ENCODE measurements at regions not wholly inside any gene's neighbourhood (a gene's known extent, or its start where the extent isn't known, plus 50 kb on each side); places are given as distances from the start of the nearest gene placed in this dataset.
"Not testable (repeated sequence)": the region's sequence is repeated elsewhere in the genome, so short reads cannot be mapped to it uniquely, and the experiment has no call there.

DNA sequence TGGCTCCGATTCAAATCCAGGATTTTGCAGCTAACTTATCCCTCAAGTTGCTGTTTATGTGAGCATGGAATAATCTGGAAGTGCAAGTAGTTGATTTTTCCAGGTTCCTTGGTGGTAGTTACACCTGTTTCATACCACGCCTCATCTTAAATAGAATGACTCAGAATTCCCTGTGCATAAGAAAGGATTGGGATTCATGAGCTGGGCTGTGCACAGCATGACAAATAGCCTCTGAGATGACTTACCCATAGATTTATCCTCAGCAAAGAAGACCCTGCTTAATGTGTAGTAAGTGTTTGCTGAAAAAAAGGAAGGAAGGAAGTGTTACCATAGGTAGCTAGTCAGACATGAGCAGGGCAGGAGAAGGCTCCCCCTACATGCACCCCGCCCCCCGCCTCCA lies 777.7 kb upstream of the ADGRL3 start:
- Mint-ChIP-seq H3K9me3 (ENCODE audit: low read depth) (peaks cover 9% of the 10 kb centered on the region), H3K4me1 (ENCODE audit: low read depth) (no peaks in the 10 kb centered on the region), H3K27me3 (no peaks in the 10 kb centered on the region), H3K4me3 (no peak overlapping the region), H3K36me3 (peaks cover 4% of the 10 kb centered on the region), H3K27ac (no peak overlapping the region)

- not testable (repeated sequence) for H3K27me3 Mint-ChIP-seq; H3K27ac Mint-ChIP-seq; H3K9me3 Mint-ChIP-seq (ENCODE audit: low read depth); H3K36me3 Mint-ChIP-seq; H3K4me1 Mint-ChIP-seq (ENCODE audit: low read depth); H3K4me3 Mint-ChIP-seq
Measured at GRCh38 chr4:60423573-60424184, 776.4 kb upstream of the ADGRL3 start.

GRCh38 chr4:60432911-60433310 lies 767.2 kb upstream of the ADGRL3 start:
- no peak overlapping the region for H3K27ac Mint-ChIP-seq
- H3K4me3 Mint-ChIP-seq = no peak overlapping the region
- no peaks in the 10 kb centered on the region for H3K27me3 Mint-ChIP-seq

GRCh38 chr4:60443068-60443467 lies 757.1 kb upstream of the ADGRL3 start:
- no peaks in the 10 kb centered on the region for H3K36me3 Mint-ChIP-seq
- H3K4me3 Mint-ChIP-seq = no peak overlapping the region
- H3K4me1 Mint-ChIP-seq (ENCODE audit: low read depth) = no peaks in the 10 kb centered on the region
- no peak overlapping the region for H3K27ac Mint-ChIP-seq
- no peaks in the 10 kb centered on the region for H3K27me3 Mint-ChIP-seq
- peaks cover 32% of the 10 kb centered on the region for H3K9me3 Mint-ChIP-seq (ENCODE audit: low read depth)

More at GRCh38 chr4:60432911-60433310, 767.2 kb upstream of the ADGRL3 start:
- Mint-ChIP-seq H3K4me1 (ENCODE audit: low read depth) (no peaks in the 10 kb centered on the region), H3K9me3 (ENCODE audit: low read depth) (peaks cover 14% of the 10 kb centered on the region), H3K36me3 (no peaks in the 10 kb centered on the region)

DNA sequence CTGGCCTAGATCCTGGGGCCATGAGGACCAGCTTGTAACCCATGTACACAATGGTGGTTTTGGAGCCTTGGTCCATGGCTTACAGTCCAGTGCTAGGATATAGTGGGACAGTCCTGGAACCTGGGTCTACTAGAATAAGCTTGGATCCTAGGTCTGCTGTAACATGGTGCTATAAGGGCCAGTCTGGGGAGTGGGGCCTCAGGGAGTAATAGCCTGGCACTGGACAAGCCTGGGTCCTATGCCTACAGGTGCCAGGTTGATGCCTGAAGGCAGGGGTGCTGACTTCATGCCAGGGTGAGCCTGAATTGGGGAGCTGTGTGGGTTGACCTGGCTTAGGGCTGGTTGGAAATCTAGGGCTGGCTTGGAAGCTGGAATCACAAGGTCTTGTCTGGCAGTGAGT lies 756.3 kb upstream of the ADGRL3 start:
- Mint-ChIP-seq H3K27me3 (no peaks in the 10 kb centered on the region), H3K9me3 (ENCODE audit: low read depth) (peaks cover 30% of the 10 kb centered on the region), H3K4me1 (ENCODE audit: low read depth) (no peaks in the 10 kb centered on the region), H3K4me3 (no peak overlapping the region), H3K27ac (no peak overlapping the region), H3K36me3 (no peaks in the 10 kb centered on the region)

GRCh38 chr4:60450054-60450453 lies 750.1 kb upstream of the ADGRL3 start:
- Mint-ChIP-seq H3K9me3 (ENCODE audit: low read depth) (peaks cover 19% of the 10 kb centered on the region), H3K27ac (no peak overlapping the region), H3K36me3 (no peaks in the 10 kb centered on the region), H3K27me3 (no peaks in the 10 kb centered on the region), H3K4me1 (ENCODE audit: low read depth) (no peaks in the 10 kb centered on the region), H3K4me3 (no peak overlapping the region)

DNA sequence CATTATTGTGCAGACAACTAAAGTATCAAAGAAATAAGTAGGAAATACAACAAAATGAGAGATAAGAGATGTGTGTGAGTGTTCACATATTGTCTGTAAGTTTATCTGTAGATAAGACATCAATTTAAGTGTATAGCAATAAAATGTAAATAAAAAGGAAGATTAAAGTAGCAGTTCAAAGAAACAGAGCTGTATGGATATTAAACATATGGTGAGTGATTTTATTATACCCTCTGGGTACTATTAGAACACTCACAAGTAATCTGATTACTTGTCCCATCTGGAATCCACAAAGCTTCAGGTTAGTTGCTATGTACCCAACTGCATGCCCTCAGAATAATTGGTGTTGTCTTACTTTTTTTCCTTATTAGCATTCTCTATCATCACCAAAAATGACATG lies 747.9 kb upstream of the ADGRL3 start:
- Mint-ChIP-seq H3K4me1 (ENCODE audit: low read depth) (no peaks in the 10 kb centered on the region), H3K27me3 (no peaks in the 10 kb centered on the region), H3K27ac (no peak overlapping the region), H3K4me3 (no peak overlapping the region), H3K36me3 (no peaks in the 10 kb centered on the region), H3K9me3 (ENCODE audit: low read depth) (peaks cover 10% of the 10 kb centered on the region)

DNA sequence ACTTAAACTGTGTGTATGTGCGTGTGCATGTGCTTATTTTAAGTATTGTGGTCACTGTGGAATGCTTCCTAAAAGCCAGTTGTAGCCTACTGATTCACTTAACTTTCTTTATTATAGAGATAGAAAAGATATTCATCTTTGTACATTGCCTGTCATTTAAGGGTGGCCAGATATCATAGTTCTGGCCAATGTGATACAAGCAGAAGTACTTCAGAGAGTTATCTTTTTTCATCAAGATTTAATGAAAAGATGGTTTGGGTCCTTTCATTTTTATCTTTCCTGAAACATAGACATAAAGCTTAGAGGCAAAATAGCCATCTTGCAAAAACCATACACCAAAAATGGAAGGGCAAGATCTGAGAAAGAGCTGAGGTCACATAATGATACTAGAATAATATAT lies 744.7 kb upstream of the ADGRL3 start:
- H3K36me3 Mint-ChIP-seq = no peaks in the 10 kb centered on the region
- no peak overlapping the region for H3K27ac Mint-ChIP-seq
- H3K4me1 Mint-ChIP-seq (ENCODE audit: low read depth) = no peaks in the 10 kb centered on the region
- H3K9me3 Mint-ChIP-seq (ENCODE audit: low read depth) = peaks cover 8% of the 10 kb centered on the region
- H3K27me3 Mint-ChIP-seq = no peaks in the 10 kb centered on the region
- no peak overlapping the region for H3K4me3 Mint-ChIP-seq

DNA sequence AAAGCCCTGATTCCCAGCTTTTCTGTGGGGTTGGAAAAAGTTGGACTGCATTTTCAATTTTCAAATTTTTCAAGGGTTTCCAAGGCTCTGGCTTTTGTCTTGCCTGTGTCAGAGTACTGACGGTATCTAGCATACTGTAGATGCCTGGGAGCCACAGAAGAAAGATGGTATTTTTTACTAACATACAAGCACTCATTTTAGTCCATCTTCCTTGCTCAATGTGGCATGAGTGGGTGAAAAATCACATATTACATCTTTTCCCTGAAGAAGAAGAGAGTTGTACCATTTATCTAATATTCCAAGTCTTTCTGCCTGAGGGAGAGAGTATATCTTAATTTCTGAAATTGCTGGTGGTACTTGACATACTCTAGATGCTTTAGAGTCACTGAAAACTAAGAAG lies 738.6 kb upstream of the ADGRL3 start:
- no peaks in the 10 kb centered on the region for H3K27me3 Mint-ChIP-seq
- H3K4me3 Mint-ChIP-seq = no peak overlapping the region
- H3K9me3 Mint-ChIP-seq (ENCODE audit: low read depth) = peaks cover 20% of the 10 kb centered on the region
- H3K4me1 Mint-ChIP-seq (ENCODE audit: low read depth) = no peaks in the 10 kb centered on the region
- no peak overlapping the region for H3K27ac Mint-ChIP-seq
- H3K36me3 Mint-ChIP-seq = no peaks in the 10 kb centered on the region

- no peaks in the 10 kb centered on the region for H3K36me3 Mint-ChIP-seq
- no peaks in the 10 kb centered on the region for H3K27me3 Mint-ChIP-seq
- H3K9me3 Mint-ChIP-seq (ENCODE audit: low read depth) = peaks cover 16% of the 10 kb centered on the region
- H3K4me3 Mint-ChIP-seq = no peak overlapping the region
- H3K27ac Mint-ChIP-seq = no peak overlapping the region
- H3K4me1 Mint-ChIP-seq (ENCODE audit: low read depth) = no peaks in the 10 kb centered on the region
Measured at GRCh38 chr4:60463857-60464502, 736.1 kb upstream of the ADGRL3 start.

DNA sequence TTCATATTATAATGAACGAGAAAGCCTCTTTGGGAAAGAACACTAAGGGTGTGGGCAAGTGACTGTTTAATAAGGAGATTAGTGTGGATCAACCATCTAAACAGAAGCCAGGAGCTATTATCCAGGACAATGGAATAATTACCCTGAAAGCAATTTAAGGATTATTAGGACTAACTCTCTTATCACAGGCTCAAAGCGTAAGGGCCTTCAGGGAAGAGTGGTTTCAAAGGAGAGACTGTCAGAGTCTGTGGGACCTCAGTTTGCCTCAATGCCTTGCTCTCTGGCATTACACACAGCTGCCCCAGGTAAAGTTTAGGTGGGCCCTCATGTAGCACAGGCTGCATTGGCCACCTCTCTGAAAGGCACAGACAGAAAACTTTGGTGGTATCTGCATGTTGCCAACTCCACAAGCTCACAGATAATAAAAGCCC lies 717.2 kb upstream of the ADGRL3 start:
- no peaks in the 10 kb centered on the region for H3K27me3 Mint-ChIP-seq
- H3K4me3 Mint-ChIP-seq = no peak overlapping the region
- H3K36me3 Mint-ChIP-seq = no peaks in the 10 kb centered on the region
- H3K9me3 Mint-ChIP-seq (ENCODE audit: low read depth) = peaks cover 12% of the 10 kb centered on the region
- H3K4me1 Mint-ChIP-seq (ENCODE audit: low read depth) = no peaks in the 10 kb centered on the region
- H3K27ac Mint-ChIP-seq = no peak overlapping the region

- no peaks in the 10 kb centered on the region for H3K27me3 Mint-ChIP-seq
- no peak overlapping the region for H3K4me3 Mint-ChIP-seq
- no peak overlapping the region for H3K27ac Mint-ChIP-seq
- H3K9me3 Mint-ChIP-seq (ENCODE audit: low read depth) = peaks cover 8% of the 10 kb centered on the region
- no peaks in the 10 kb centered on the region for H3K36me3 Mint-ChIP-seq
- no peaks in the 10 kb centered on the region for H3K4me1 Mint-ChIP-seq (ENCODE audit: low read depth)
Measured at GRCh38 chr4:60485276-60485675, 714.9 kb upstream of the ADGRL3 start.

DNA sequence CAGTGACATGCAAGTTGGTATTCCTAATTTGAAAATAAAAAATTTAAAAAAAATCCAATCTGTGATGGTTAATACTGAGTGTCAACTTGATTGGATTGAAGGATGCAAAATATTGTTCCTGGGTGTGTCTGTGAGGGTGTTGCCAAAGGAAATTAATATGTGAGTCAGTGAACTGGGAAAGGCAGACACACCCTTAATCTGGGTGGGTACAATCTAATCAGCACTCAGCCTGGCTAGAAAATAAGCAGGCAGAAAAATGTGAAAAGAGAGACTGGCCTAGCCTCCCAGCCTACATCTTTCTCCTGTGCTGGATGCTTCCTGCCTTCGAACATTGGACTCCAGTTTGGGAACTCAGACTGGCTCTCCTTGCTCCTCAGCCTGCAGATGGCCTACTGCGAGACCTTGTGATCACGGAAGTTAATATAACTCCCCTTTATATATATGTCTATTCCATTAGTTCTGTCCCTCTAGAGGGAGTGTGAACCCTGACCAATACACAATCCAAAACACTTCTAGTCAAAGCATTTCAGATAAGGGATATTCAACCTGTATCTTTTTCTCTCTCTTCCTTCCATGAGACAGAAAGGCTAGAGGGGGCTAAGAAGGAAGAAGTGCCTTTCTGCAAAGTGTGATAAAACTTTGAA lies 712.9 kb upstream of the ADGRL3 start:
- H3K27me3 Mint-ChIP-seq; H3K4me3 Mint-ChIP-seq; H3K9me3 Mint-ChIP-seq (ENCODE audit: low read depth); H3K36me3 Mint-ChIP-seq; H3K27ac Mint-ChIP-seq; H3K4me1 Mint-ChIP-seq (ENCODE audit: low read depth): not testable (repeated sequence)

- H3K27ac Mint-ChIP-seq = no peak overlapping the region
- peaks cover 27% of the 10 kb centered on the region for H3K9me3 Mint-ChIP-seq (ENCODE audit: low read depth)
- no peaks in the 10 kb centered on the region for H3K27me3 Mint-ChIP-seq
- H3K4me3 Mint-ChIP-seq = no peak overlapping the region
- no peaks in the 10 kb centered on the region for H3K4me1 Mint-ChIP-seq (ENCODE audit: low read depth)
- H3K36me3 Mint-ChIP-seq = no peaks in the 10 kb centered on the region
Measured at GRCh38 chr4:60500810-60501209, 699.3 kb upstream of the ADGRL3 start.

DNA sequence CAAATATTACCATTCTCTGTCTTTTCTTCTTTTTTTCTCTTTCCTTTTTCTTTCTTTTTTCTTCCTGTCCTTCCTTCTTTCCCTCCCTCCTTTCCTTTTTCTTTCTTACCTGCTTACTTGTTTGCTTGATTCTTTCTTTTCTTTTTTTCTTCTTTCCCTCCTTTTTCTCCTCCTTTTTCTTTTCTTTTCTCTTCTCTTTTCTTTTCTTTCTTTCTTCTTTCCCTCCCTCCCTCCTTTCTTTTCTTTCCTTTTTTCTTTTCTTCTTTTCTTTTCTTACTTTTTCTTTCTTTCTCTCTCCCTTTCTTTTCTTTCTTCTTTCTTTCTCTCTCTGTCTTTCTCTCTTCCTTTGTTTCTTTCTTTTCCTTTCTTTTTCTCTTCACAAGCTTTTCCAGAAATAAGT lies 697.4 kb upstream of the ADGRL3 start:
- Mint-ChIP-seq H3K4me3 (no peak overlapping the region), H3K9me3 (ENCODE audit: low read depth) (peaks cover 21% of the 10 kb centered on the region), H3K4me1 (ENCODE audit: low read depth) (no peaks in the 10 kb centered on the region), H3K27me3 (no peaks in the 10 kb centered on the region), H3K36me3 (no peaks in the 10 kb centered on the region), H3K27ac (no peak overlapping the region)

DNA sequence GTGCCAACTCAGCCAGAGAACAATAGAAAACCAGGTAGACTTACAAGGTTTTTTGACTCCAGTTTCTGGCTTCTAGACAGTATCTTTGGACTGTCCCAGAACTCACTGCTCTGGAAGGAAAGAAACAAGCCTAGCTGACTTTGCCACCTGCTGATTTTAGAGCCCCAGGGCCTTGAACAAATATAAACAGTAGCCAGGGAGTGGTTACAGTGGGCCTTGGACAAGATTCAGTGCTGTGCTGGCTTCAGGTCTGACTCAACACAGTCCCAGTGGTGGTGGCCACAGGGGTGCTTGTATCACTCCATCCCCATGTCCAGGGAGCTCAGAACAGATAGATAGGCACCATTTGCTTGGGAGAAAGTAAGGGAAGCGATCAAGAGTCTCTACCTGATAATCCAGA lies 694.1 kb upstream of the ADGRL3 start:
- no peaks in the 10 kb centered on the region for H3K27me3 Mint-ChIP-seq
- H3K36me3 Mint-ChIP-seq = no peaks in the 10 kb centered on the region
- peaks cover 24% of the 10 kb centered on the region for H3K9me3 Mint-ChIP-seq (ENCODE audit: low read depth)
- H3K4me1 Mint-ChIP-seq (ENCODE audit: low read depth) = no peaks in the 10 kb centered on the region
- H3K27ac Mint-ChIP-seq = no peak overlapping the region
- no peak overlapping the region for H3K4me3 Mint-ChIP-seq
